Stomach (tissue), 8 donors: ENCODE measurements at regions not wholly inside any gene's neighbourhood (a gene's known extent, or its start where the extent isn't known, plus 50 kb on each side); places are given as distances from the start of the nearest gene placed in this dataset.

Experiments
- DNase-seq, 2 donors: peaks; one replicate each; pipeline versions ENCODE4 v3.0.0 to v3.0.0-alpha.2; 2013 to 2019
- H3K27ac ChIP-seq, 5 donors: fragments of 200-600 bp in 4 of 5; sonication (generic) in 4 of 5; one replicate each; pipeline ENCODE4 v1.5.1; 2013 to 2019; ENCODE audit warnings: mild to moderate bottlenecking in 1 of 5, moderate library complexity in 1 of 5
- H3K27me3 ChIP-seq, 3 donors: fragments of 200-600 bp; sonication (generic); one replicate each; pipeline ENCODE4 v1.5.1; 2017 to 2019; ENCODE audit warnings: mixed run types in 1 of 3
- H3K36me3 ChIP-seq, 4 donors: fragments of 200-600 bp; sonication (generic); 1 replicate in 3 of 4; 2 replicates in 1 of 4; pipeline ENCODE4 v1.5.1; 2016 to 2019
- H3K4me1 ChIP-seq, 4 donors: fragments of 200-600 bp; sonication (generic); one replicate each; pipeline ENCODE4 v1.5.1; 2016 to 2019
- H3K4me3 ChIP-seq, 4 donors: fragments of 200-600 bp; sonication (generic) in 3 of 4; one replicate each; pipeline ENCODE4 v1.5.1; 2016 to 2019; ENCODE audit warnings: mild to moderate bottlenecking in 1 of 4
- H3K9me3 ChIP-seq, 4 donors: fragments of 200-600 bp; sonication (generic); one replicate each; pipeline ENCODE4 v1.5.1; 2016 to 2019
- EP300 ChIP-seq: sonication (generic); formaldehyde crosslinking; IDR thresholded peaks from one replicate; pipeline ENCODE4 v1.6.1; 2017; ENCODE audit warnings: antibody characterized with exemption
- POLR2A ChIP-seq, 4 donors: fragments of 450-650 bp; IDR thresholded peaks; one replicate each; pipeline ENCODE4 v1.6.1; 2016; ENCODE audit warnings: antibody characterized with exemption in 4 of 4, control low read depth in 2 of 4, mild to moderate bottlenecking in 1 of 4, moderate library complexity in 1 of 4
- POLR2AphosphoS5 ChIP-seq, 3 donors: sonication (generic); formaldehyde crosslinking; IDR thresholded peaks; one replicate each; pipeline ENCODE4 v1.6.1; 2016; ENCODE audit warnings: antibody characterized with exemption in 3 of 3
- WGBS, 5 donors: extraction: QIAGEN DNeasy Blood & Tissue Kit in 3 of 5; methylation state at CpG; one replicate each; pipeline versions ENCODE4 v1.1.5 to v1.1.7; 2013 to 2018; 5-methylcytosine and 5-hydroxymethylcytosine counted together
- intact Hi-C: fragments of 100-400 bp; cut with DNase I; formaldehyde crosslinking; loops from one replicate; pipeline ENCODE4 v1.15.1; 2023; ENCODE audit warnings: low total_unique reads
- TF ChIP-seq, protein P1 (sequence below), 7 experiments: fragments of 450-650 bp in 4 of 7; fragments of 200-600 bp in 3 of 7; sonication (generic) in 3 of 7; IDR thresholded peaks; one replicate each; pipeline ENCODE4 v1.5.1; 2016 to 2019; ENCODE audit warnings: antibody characterized with exemption in 7 of 7, control low read depth in 2 of 7, mild to moderate bottlenecking in 1 of 7
- donor health status: healthy with polysubstance abuse.
- donor health status: Bipolar disorder and iron deficiency.
- donor health status: healthy.

- H3K9me3 ChIP-seq = no peaks in the 10 kb centered on the region
- H3K36me3 ChIP-seq = no peaks in the 10 kb centered on the region
- intact Hi-C loops = no loop called here
- no peak for TF ChIP-seq POLR2AphosphoS5 (IDR thresholded peaks at IDR 0.05)
- TF ChIP-seq POLR2A (IDR thresholded peaks at IDR 0.05) = no peak
- TF ChIP-seq, protein P1, sequence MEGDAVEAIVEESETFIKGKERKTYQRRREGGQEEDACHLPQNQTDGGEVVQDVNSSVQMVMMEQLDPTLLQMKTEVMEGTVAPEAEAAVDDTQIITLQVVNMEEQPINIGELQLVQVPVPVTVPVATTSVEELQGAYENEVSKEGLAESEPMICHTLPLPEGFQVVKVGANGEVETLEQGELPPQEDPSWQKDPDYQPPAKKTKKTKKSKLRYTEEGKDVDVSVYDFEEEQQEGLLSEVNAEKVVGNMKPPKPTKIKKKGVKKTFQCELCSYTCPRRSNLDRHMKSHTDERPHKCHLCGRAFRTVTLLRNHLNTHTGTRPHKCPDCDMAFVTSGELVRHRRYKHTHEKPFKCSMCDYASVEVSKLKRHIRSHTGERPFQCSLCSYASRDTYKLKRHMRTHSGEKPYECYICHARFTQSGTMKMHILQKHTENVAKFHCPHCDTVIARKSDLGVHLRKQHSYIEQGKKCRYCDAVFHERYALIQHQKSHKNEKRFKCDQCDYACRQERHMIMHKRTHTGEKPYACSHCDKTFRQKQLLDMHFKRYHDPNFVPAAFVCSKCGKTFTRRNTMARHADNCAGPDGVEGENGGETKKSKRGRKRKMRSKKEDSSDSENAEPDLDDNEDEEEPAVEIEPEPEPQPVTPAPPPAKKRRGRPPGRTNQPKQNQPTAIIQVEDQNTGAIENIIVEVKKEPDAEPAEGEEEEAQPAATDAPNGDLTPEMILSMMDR (IDR thresholded peaks at IDR 0.05) = no peak
- TF ChIP-seq EP300 = no peak
- peak in 1 of 2 donors; percentile 37 for DNase-seq
- H3K27ac ChIP-seq = no peak overlapping the region
- H3K4me3 ChIP-seq = no peak overlapping the region
- WGBS, 5 donors = 34 to 42% (median 41%) methylated on average over 10 of the region's 10 CpGs
- no peaks in the 10 kb centered on the region for H3K27me3 ChIP-seq
- peaks cover 0 to 7% (median 3%) of the 10 kb centered on the region in 4 donors for H3K4me1 ChIP-seq
These were observed 105.6 kb downstream of the SPRY2 start for GRCh38 chr13:80235166-80235966.

GRCh38 chr13:80227645-80228044 is 113.3 kb downstream of the SPRY2 start:
- intact Hi-C loops = no loop called here
- H3K36me3 ChIP-seq = no peaks in the 10 kb centered on the region

GRCh38 chr13:80226645-80227044 is 114.3 kb downstream of the SPRY2 start:
- H3K9me3 ChIP-seq = peaks cover 0 to 4% (median 0%) of the 10 kb centered on the region in 4 donors
- no peak for DNase-seq
- intact Hi-C loops = no loop called here
- 84 to 88% (median 88%) methylated on average over 2 of the region's 2 CpGs for WGBS, 5 donors
- H3K4me3 ChIP-seq = no peak overlapping the region
- no peaks in the 10 kb centered on the region for H3K4me1 ChIP-seq
- H3K27me3 ChIP-seq = no peaks in the 10 kb centered on the region
- no peaks in the 10 kb centered on the region for H3K36me3 ChIP-seq
- H3K27ac ChIP-seq = no peak overlapping the region
- TF ChIP-seq POLR2A (IDR thresholded peaks at IDR 0.05) (no peak), EP300 (no peak), POLR2AphosphoS5 (IDR thresholded peaks at IDR 0.05) (no peak)
- TF ChIP-seq, protein P1 (IDR thresholded peaks at IDR 0.05) = no peak

More at GRCh38 chr13:80227645-80228044, 113.3 kb downstream of the SPRY2 start:
- DNase-seq = no peak
- TF ChIP-seq POLR2A (IDR thresholded peaks at IDR 0.05) = no peak
- no peak for TF ChIP-seq POLR2AphosphoS5 (IDR thresholded peaks at IDR 0.05)
- no peak for TF ChIP-seq EP300
- TF ChIP-seq, protein P1 (IDR thresholded peaks at IDR 0.05) = no peak
- Histone ChIP-seq H3K27ac (no peak overlapping the region), H3K4me1 (no peaks in the 10 kb centered on the region), H3K27me3 (no peaks in the 10 kb centered on the region), H3K9me3 (peaks cover 0 to 4% (median 0%) of the 10 kb centered on the region in 4 donors), H3K4me3 (no peak overlapping the region)
- WGBS, 5 donors = 73 to 88% (median 81%) methylated on average over 2 of the region's 2 CpGs

DNA sequence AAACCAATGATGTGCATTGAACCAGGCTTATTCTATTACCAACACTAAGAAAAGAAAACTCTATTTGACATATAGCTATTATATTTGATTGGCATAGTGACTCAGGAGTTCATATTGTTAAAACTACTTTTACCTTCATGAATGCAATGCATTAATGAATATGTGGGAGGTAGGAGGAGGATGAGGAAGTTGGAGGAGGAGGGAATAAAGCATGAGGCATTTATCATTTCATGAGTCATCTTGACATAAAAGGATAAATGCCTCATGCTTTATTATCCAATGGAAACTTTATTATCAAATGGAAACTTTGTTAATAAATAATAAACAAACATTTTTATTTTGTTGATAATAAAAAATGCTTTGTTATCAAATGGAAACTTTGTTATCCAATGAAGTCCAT is 116.5 kb downstream of the SPRY2 start:
- no peak for DNase-seq
- H3K27me3 ChIP-seq = no peaks in the 10 kb centered on the region
- intact Hi-C loops = no loop called here

More for the DNA sequence above, 116.5 kb downstream of the SPRY2 start:
- Histone ChIP-seq H3K4me3 (no peak overlapping the region), H3K27ac (no peak overlapping the region), H3K36me3 (no peaks in the 10 kb centered on the region), H3K4me1 (no peaks in the 10 kb centered on the region), H3K9me3 (peaks cover 0 to 4% (median 0%) of the 10 kb centered on the region in 4 donors)
- TF ChIP-seq, protein P1 (IDR thresholded peaks at IDR 0.05) = no peak
- TF ChIP-seq POLR2AphosphoS5 (IDR thresholded peaks at IDR 0.05) = no peak
- no peak for TF ChIP-seq EP300
- TF ChIP-seq POLR2A (IDR thresholded peaks at IDR 0.05) = no peak
